ENCODE measurements at regions not wholly inside any gene's neighbourhood (a gene's known extent, or its start where the extent isn't known, plus 50 kb on each side); places are given as distances from the start of the nearest gene placed in this dataset.

GRCh38 chr2:51657849-51658248 lies 625.9 kb upstream of the NRXN1 start:
- FAIRE-seq (no peak), DNase-seq (ENCODE audit: low read depth, low spot score) (no peak)
- no peak overlapping the region for H3K9ac ChIP-seq (ENCODE audit: control insufficient read depth, extremely low read depth, insufficient read depth, low read length)
- no peak overlapping the region for H3K4me2 ChIP-seq (ENCODE audit: control insufficient read depth, extremely low read depth, insufficient read depth, low read depth, low read length)
- no peaks in the 10 kb centered on the region for H3K4me1 ChIP-seq (ENCODE audit: control insufficient read depth, extremely low read depth, insufficient read depth, low read length)
- no peak for TF ChIP-seq EZH2 (IDR thresholded peaks at IDR 0.05; ENCODE audit: low read length)
- TF ChIP-seq, protein P1, sequence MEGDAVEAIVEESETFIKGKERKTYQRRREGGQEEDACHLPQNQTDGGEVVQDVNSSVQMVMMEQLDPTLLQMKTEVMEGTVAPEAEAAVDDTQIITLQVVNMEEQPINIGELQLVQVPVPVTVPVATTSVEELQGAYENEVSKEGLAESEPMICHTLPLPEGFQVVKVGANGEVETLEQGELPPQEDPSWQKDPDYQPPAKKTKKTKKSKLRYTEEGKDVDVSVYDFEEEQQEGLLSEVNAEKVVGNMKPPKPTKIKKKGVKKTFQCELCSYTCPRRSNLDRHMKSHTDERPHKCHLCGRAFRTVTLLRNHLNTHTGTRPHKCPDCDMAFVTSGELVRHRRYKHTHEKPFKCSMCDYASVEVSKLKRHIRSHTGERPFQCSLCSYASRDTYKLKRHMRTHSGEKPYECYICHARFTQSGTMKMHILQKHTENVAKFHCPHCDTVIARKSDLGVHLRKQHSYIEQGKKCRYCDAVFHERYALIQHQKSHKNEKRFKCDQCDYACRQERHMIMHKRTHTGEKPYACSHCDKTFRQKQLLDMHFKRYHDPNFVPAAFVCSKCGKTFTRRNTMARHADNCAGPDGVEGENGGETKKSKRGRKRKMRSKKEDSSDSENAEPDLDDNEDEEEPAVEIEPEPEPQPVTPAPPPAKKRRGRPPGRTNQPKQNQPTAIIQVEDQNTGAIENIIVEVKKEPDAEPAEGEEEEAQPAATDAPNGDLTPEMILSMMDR (optimal IDR thresholded peaks at IDR 0.05 in 1 of 3, IDR thresholded peaks at IDR 0.05 in 1 of 3, conservative IDR thresholded peaks at IDR 0.05 in 1 of 3; ENCODE audit: extremely low read depth in 1 of 3, insufficient read depth in 2 of 3, low read length in 3 of 3) = no peak
- H3K27me3 ChIP-seq (ENCODE audit: control insufficient read depth, extremely low read depth, insufficient read depth, low read length) = no peaks in the 10 kb centered on the region
- no peak overlapping the region for H3K4me3 ChIP-seq (ENCODE audit: control insufficient read depth in 2 of 3, extremely low read depth in 1 of 3, insufficient read depth in 2 of 3, low read depth in 1 of 3, low read length in 3 of 3)
- no peak overlapping the region for H3K27ac ChIP-seq (ENCODE audit: control insufficient read depth, insufficient read depth, low read length)
- no peak overlapping the region for H2AFZ ChIP-seq (ENCODE audit: control insufficient read depth, low read length)
- H3K79me2 ChIP-seq (ENCODE audit: control insufficient read depth, insufficient read depth, low read length) = no peaks in the 10 kb centered on the region
- H3K36me3 ChIP-seq (ENCODE audit: control insufficient read depth in 2 of 2, extremely low read depth in 1 of 2, insufficient read depth in 2 of 2, low read length in 2 of 2) = no peaks in the 10 kb centered on the region
- dilution Hi-C loops (cut with MboI; ENCODE audit: extremely low pct_ligation_motif_present, low sequenced_read_pairs) = no loop called here
- no peaks in the 10 kb centered on the region for H3K9me1 ChIP-seq (ENCODE audit: control insufficient read depth, extremely low read depth, insufficient read depth, low read length)
- H4K20me1 ChIP-seq (ENCODE audit: control insufficient read depth, extremely low read depth, insufficient read depth, low read length) = no peaks in the 10 kb centered on the region
- H3K9me3 ChIP-seq (ENCODE audit: control insufficient read depth, low read depth, low read length) = no peaks in the 10 kb centered on the region

- H4K20me1 ChIP-seq (ENCODE audit: control insufficient read depth, extremely low read depth, insufficient read depth, low read length) = no peaks in the 10 kb centered on the region
- H2AFZ ChIP-seq (ENCODE audit: control insufficient read depth, low read length) = no peak overlapping the region
- H3K27me3 ChIP-seq (ENCODE audit: control insufficient read depth, extremely low read depth, insufficient read depth, low read length) = no peaks in the 10 kb centered on the region
- no peak for DNase-seq (ENCODE audit: low read depth, low spot score)
- H3K9me1 ChIP-seq (ENCODE audit: control insufficient read depth, extremely low read depth, insufficient read depth, low read length) = no peaks in the 10 kb centered on the region
- FAIRE-seq = no peak
- H3K27ac ChIP-seq (ENCODE audit: control insufficient read depth, insufficient read depth, low read length) = no peak overlapping the region
- H3K9me3 ChIP-seq (ENCODE audit: control insufficient read depth, low read depth, low read length) = no peaks in the 10 kb centered on the region
- H3K4me2 ChIP-seq (ENCODE audit: control insufficient read depth, extremely low read depth, insufficient read depth, low read depth, low read length) = no peak overlapping the region
- H3K79me2 ChIP-seq (ENCODE audit: control insufficient read depth, insufficient read depth, low read length) = no peaks in the 10 kb centered on the region
- no peak for TF ChIP-seq EZH2 (IDR thresholded peaks at IDR 0.05; ENCODE audit: low read length)
- TF ChIP-seq, protein P1 (optimal IDR thresholded peaks at IDR 0.05 in 1 of 3, IDR thresholded peaks at IDR 0.05 in 1 of 3, conservative IDR thresholded peaks at IDR 0.05 in 1 of 3; ENCODE audit: extremely low read depth in 1 of 3, insufficient read depth in 2 of 3, low read length in 3 of 3) = no peak
- H3K36me3 ChIP-seq (ENCODE audit: control insufficient read depth in 2 of 2, extremely low read depth in 1 of 2, insufficient read depth in 2 of 2, low read length in 2 of 2) = no peaks in the 10 kb centered on the region
- no peaks in the 10 kb centered on the region for H3K4me1 ChIP-seq (ENCODE audit: control insufficient read depth, extremely low read depth, insufficient read depth, low read length)
- H3K4me3 ChIP-seq (ENCODE audit: control insufficient read depth in 2 of 3, extremely low read depth in 1 of 3, insufficient read depth in 2 of 3, low read depth in 1 of 3, low read length in 3 of 3) = no peak overlapping the region
- dilution Hi-C loops (cut with MboI; ENCODE audit: extremely low pct_ligation_motif_present, low sequenced_read_pairs) = no loop called here
- no peak overlapping the region for H3K9ac ChIP-seq (ENCODE audit: control insufficient read depth, extremely low read depth, insufficient read depth, low read length)
Measured at GRCh38 chr2:51650769-51651168, 618.8 kb upstream of the NRXN1 start.
